NCI-H2029 (cell line): ENCODE measurements at regions not wholly inside any gene's neighbourhood (a gene's known extent, or its start where the extent isn't known, plus 50 kb on each side); places are given as distances from the start of the nearest gene placed in this dataset.
"Not testable (repeated sequence)": the region's sequence is repeated elsewhere in the genome, so short reads cannot be mapped to it uniquely, and the experiment has no call there.

Experiments
- DNase-seq: peaks from one replicate; lab custom pipeline; 2025; lab: John Stamatoyannopoulos, UW

GRCh38 chr6:112401083-112401482 is 54.0 kb downstream of the RFPL4B start:
- no peak for DNase-seq

GRCh38 chr6:112407101-112407590 is 60.0 kb downstream of the RFPL4B start:
- DNase-seq: no peak

- no peak for DNase-seq
Measured at GRCh38 chr6:112408522-112408921, 61.4 kb downstream of the RFPL4B start.

- DNase-seq: no peak
Measured at GRCh38 chr6:112409311-112409710, 62.2 kb downstream of the RFPL4B start.

- no peak for DNase-seq
Measured at GRCh38 chr6:112413780-112414179, 66.7 kb downstream of the RFPL4B start.

GRCh38 chr6:112415366-112415765 is 68.2 kb downstream of the RFPL4B start:
- no peak for DNase-seq

- no peak for DNase-seq
Measured at GRCh38 chr6:112416866-112417265, 69.7 kb downstream of the RFPL4B start.

GRCh38 chr6:112427011-112427410 is 79.9 kb downstream of the RFPL4B start:
- not testable (repeated sequence) for DNase-seq

- no peak for DNase-seq
Measured at GRCh38 chr6:112427499-112427898, 80.4 kb downstream of the RFPL4B start.

GRCh38 chr6:112428477-112428876 is 81.3 kb downstream of the RFPL4B start:
- DNase-seq: no peak

- DNase-seq: no peak
Measured at GRCh38 chr6:112429226-112429625, 82.1 kb downstream of the RFPL4B start.

- no peak for DNase-seq
Measured at GRCh38 chr6:112431803-112432202, 84.7 kb downstream of the RFPL4B start.

- DNase-seq: no peak
Measured at GRCh38 chr6:112432853-112433252, 85.7 kb downstream of the RFPL4B start.

GRCh38 chr6:112433457-112433856 is 86.3 kb downstream of the RFPL4B start:
- DNase-seq: no peak

GRCh38 chr6:112434896-112435435 is 87.8 kb downstream of the RFPL4B start:
- DNase-seq: no peak

GRCh38 chr6:112437058-112437457 is 89.9 kb downstream of the RFPL4B start:
- no peak for DNase-seq

- DNase-seq: no peak
Measured at GRCh38 chr6:112439010-112439409, 91.9 kb downstream of the RFPL4B start.

- DNase-seq: no peak
Measured at GRCh38 chr6:112439432-112439831, 92.3 kb downstream of the RFPL4B start.

- DNase-seq: no peak
Measured at GRCh38 chr6:112441607-112442006, 94.5 kb downstream of the RFPL4B start.

- no peak for DNase-seq
Measured at GRCh38 chr6:112443179-112444065, 96.3 kb downstream of the RFPL4B start.

- DNase-seq: not testable (repeated sequence)
Measured at GRCh38 chr6:112448786-112449185, 101.7 kb downstream of the RFPL4B start.

GRCh38 chr6:112450663-112451062 is 103.5 kb downstream of the RFPL4B start:
- DNase-seq: no peak

- DNase-seq: no peak
Measured at GRCh38 chr6:112457886-112458285, 110.8 kb downstream of the RFPL4B start.
